Adrenal gland (tissue), 5 donors: ENCODE measurements at regions not wholly inside any gene's neighbourhood (a gene's known extent, or its start where the extent isn't known, plus 50 kb on each side); places are given as distances from the start of the nearest gene placed in this dataset.

Experiments
- POLR2A ChIP-seq, 2 donors: fragments of 450-650 bp; IDR thresholded peaks; one replicate each; pipeline ENCODE4 v1.6.1; 2017; ENCODE audit warnings: antibody characterized with exemption in 2 of 2, mild to moderate bottlenecking in 2 of 2, moderate library complexity in 1 of 2
- TF ChIP-seq, protein P1 (sequence below), 6 experiments: fragments of 450-650 bp in 4 of 6; fragments of 200-600 bp in 2 of 6; sonication (generic) in 1 of 6; IDR thresholded peaks; 1 replicate in 5 of 6; 2 replicates in 1 of 6; pipeline versions ENCODE4 v1.5.1 to v1.8.0; 2016 to 2021; ENCODE audit warnings: antibody characterized with exemption in 6 of 6, mild to moderate bottlenecking in 2 of 6, moderate library complexity in 1 of 6
- donor health status: DM: no; HTN: no; CAD: no.

DNA sequence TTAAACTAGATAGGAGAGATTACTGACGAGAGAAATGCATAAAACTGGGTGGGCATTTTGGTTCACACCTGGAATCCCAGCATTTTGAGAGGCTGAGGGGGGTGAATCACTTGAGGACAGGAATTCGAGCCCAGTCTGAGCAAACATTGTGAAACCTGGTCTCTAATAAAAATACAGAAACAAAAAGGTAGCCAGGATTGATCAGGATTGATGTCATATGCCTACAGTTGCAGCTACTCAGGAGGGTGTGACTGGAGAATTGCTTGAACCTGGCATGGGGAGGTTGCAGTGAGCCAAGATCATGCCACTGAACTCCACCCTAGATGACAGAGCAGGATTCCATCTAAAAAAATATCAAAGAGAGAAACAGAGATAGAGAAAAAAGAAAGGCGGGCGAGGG, 751.7 kb upstream of the AMELY start:
- TF ChIP-seq, protein P1, sequence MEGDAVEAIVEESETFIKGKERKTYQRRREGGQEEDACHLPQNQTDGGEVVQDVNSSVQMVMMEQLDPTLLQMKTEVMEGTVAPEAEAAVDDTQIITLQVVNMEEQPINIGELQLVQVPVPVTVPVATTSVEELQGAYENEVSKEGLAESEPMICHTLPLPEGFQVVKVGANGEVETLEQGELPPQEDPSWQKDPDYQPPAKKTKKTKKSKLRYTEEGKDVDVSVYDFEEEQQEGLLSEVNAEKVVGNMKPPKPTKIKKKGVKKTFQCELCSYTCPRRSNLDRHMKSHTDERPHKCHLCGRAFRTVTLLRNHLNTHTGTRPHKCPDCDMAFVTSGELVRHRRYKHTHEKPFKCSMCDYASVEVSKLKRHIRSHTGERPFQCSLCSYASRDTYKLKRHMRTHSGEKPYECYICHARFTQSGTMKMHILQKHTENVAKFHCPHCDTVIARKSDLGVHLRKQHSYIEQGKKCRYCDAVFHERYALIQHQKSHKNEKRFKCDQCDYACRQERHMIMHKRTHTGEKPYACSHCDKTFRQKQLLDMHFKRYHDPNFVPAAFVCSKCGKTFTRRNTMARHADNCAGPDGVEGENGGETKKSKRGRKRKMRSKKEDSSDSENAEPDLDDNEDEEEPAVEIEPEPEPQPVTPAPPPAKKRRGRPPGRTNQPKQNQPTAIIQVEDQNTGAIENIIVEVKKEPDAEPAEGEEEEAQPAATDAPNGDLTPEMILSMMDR (IDR thresholded peaks at IDR 0.05), result no peak
- TF ChIP-seq POLR2A (IDR thresholded peaks at IDR 0.05), result no peak
